ENCODE measurements at regions not wholly inside any gene's neighbourhood (a gene's known extent, or its start where the extent isn't known, plus 50 kb on each side); places are given as distances from the start of the nearest gene placed in this dataset.

DNA sequence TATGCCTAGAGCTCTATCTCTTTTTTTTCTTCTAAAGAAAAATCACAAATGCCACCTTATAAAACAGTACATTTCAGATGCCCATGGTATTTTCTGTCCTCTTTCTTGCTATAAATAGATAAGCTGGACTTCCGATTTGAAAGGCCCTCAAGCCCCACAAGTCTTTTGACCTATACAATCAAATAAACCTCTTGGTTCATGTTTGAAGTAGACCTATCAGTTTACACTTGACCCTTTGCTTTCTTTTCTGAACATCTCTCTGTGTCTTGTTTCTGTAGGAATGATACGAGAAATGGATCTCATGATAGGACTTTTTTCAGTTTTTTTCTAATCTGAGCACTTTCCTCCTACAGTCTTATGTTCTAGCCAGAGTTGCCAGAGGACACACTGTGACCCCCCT is 327.2 kb downstream of the SOX9 start:
- Histone ChIP-seq H3K27ac (no peak overlapping the region), H3K4me1 (no peaks in the 10 kb centered on the region), H3K27me3 (no peaks in the 10 kb centered on the region), H3K4me3 (no peak overlapping the region), H3K9me3 (no peaks in the 10 kb centered on the region), H3K36me3 (ENCODE audit: low read depth, missing control alignments) (no peaks in the 10 kb centered on the region)
- WGBS, 2 donors = 75 to 80% methylated on average over 2 of the region's 2 CpGs
- no peak for TF ChIP-seq POLR2A (IDR thresholded peaks at IDR 0.05)
- TF ChIP-seq, protein P1, sequence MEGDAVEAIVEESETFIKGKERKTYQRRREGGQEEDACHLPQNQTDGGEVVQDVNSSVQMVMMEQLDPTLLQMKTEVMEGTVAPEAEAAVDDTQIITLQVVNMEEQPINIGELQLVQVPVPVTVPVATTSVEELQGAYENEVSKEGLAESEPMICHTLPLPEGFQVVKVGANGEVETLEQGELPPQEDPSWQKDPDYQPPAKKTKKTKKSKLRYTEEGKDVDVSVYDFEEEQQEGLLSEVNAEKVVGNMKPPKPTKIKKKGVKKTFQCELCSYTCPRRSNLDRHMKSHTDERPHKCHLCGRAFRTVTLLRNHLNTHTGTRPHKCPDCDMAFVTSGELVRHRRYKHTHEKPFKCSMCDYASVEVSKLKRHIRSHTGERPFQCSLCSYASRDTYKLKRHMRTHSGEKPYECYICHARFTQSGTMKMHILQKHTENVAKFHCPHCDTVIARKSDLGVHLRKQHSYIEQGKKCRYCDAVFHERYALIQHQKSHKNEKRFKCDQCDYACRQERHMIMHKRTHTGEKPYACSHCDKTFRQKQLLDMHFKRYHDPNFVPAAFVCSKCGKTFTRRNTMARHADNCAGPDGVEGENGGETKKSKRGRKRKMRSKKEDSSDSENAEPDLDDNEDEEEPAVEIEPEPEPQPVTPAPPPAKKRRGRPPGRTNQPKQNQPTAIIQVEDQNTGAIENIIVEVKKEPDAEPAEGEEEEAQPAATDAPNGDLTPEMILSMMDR (IDR thresholded peaks at IDR 0.05) = no peak
- DNase-seq = no peak
- intact Hi-C loops (cut with DNase I; ENCODE audit: low total_unique reads) = no loop called here

DNA sequence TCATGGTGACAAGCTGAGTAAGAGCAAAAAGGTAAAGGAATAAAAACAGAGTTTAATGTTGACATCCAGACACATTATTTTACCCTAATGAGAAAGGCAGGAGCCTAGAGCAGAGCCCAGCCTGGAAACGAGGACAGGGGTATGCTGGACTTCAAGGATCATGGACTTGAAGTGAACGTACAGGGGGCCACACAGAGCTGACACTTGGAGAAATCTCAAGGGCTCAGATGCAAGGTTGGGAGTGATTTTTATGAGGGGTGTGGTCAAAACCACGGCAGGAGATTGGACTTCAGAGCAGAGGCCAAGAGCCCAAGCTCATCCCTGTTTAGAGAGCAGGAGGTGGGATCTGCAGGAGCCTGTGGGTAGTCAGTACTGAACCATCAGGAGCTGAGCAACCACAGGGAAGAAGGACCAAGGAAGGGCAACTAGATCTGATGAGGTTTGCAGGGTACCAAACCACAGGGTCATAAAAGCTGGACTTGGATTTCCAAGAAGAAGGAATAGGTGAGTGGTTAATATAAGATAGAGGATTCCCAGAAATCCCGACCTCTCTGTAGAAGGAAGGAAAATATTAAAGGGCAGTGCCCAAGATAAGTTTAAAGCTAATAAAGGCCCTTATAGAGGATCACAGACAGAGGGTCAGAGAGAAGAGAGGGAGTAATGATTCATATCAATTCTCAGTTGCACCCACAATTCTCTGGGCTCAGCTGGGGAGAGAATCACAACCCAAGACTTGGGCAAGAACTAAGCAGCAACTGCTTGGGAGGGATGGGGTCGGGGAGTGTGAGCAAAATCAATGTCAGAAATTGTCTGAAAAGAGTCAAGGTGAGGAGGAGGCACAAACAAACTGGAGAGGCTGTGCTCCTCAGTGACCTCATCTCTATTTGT is 331.7 kb downstream of the SOX9 start:
- H3K36me3 ChIP-seq (ENCODE audit: low read depth, missing control alignments) = no peaks in the 10 kb centered on the region
- no peak for DNase-seq
- intact Hi-C loops (cut with DNase I; ENCODE audit: low total_unique reads) = no loop called here
- H3K4me1 ChIP-seq = no peaks in the 10 kb centered on the region
- TF ChIP-seq, protein P1 (IDR thresholded peaks at IDR 0.05) = no peak
- TF ChIP-seq POLR2A (IDR thresholded peaks at IDR 0.05) = no peak
- H3K27me3 ChIP-seq = no peaks in the 10 kb centered on the region
- WGBS, 2 donors = 72 to 73% methylated on average over 5 of the region's 5 CpGs
- H3K27ac ChIP-seq = no peak overlapping the region
- H3K4me3 ChIP-seq = no peak overlapping the region
- H3K9me3 ChIP-seq = no peaks in the 10 kb centered on the region

DNA sequence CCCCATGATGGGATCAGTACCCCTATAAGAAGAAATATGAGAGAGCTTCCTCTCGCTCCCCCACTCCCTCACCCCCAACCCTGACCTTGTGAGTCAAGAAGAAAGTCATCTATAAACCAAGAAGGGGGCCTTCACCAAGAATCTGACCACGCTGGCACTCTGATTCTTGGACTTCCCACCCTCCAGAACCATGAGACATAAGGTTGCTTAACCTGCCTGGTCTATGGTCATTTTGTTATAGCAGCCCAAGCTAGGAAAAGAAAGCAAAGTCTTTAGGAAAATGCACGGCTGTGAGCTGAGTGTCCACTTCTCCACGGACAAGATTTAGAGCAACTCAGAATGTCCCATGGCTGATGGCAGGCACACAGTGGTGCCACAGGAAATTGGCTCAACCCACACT is 333.5 kb downstream of the SOX9 start:
- H3K27ac ChIP-seq = no peak overlapping the region
- no peaks in the 10 kb centered on the region for H3K27me3 ChIP-seq
- H3K4me1 ChIP-seq = no peaks in the 10 kb centered on the region
- WGBS, 2 donors = 91 to 92% methylated on average over 3 to 4 of the region's 4 CpGs
- H3K9me3 ChIP-seq = no peaks in the 10 kb centered on the region
- H3K4me3 ChIP-seq = no peak overlapping the region
- TF ChIP-seq, protein P1 (IDR thresholded peaks at IDR 0.05) = no peak
- no peak for TF ChIP-seq POLR2A (IDR thresholded peaks at IDR 0.05)
- DNase-seq = no peak
- H3K36me3 ChIP-seq (ENCODE audit: low read depth, missing control alignments) = no peaks in the 10 kb centered on the region
- intact Hi-C loops (cut with DNase I; ENCODE audit: low total_unique reads) = no loop called here

DNA sequence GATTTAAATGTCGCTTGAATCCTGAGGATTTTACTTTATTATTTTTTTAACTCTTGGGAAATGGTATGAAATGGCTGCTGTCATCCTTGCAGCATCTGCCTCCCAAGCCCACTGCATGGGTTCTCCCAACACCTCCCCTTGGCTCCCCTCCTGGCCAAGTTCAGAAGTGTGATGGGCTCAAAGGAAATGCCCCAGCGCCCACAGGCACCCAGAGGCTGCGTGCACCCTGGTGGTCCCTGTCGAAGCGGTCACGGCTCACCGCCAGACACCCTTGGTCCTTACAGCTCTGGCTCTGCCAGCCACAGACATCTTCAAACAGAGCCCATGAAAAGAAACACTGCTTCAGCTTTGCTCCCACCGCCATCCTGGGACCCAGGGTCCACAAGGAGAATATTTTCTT is 334.7 kb downstream of the SOX9 start:
- no peak for TF ChIP-seq POLR2A (IDR thresholded peaks at IDR 0.05)
- TF ChIP-seq, protein P1 (IDR thresholded peaks at IDR 0.05) = no peak
- Histone ChIP-seq H3K4me3 (no peak overlapping the region), H3K36me3 (ENCODE audit: low read depth, missing control alignments) (no peaks in the 10 kb centered on the region), H3K27ac (no peak overlapping the region), H3K9me3 (no peaks in the 10 kb centered on the region), H3K27me3 (no peaks in the 10 kb centered on the region), H3K4me1 (no peaks in the 10 kb centered on the region)
- WGBS, 2 donors = 91 to 97% methylated on average over 8 of the region's 8 CpGs
- DNase-seq = no peak
- intact Hi-C loops (cut with DNase I; ENCODE audit: low total_unique reads) = no loop called here

DNA sequence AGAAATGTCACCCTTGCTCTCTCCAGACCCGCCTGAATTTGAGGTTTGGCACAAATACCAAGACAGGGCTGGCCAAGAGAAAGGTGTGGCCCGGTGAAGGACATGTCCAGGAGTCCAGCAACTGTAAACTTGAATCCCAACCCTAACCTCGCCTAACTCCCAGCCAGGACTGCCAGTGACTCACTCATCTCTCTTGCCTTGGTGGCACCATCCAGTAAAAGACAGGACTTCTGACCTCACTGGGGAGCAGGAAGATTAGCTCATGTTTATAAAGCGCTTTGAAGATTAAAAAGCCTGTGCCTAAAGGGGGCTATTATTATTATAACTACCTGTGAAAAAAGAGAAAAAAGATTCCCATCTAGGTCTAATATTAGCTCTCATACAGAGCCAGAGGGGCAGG is 335.3 kb downstream of the SOX9 start:
- Histone ChIP-seq H3K27ac (no peak overlapping the region), H3K9me3 (no peaks in the 10 kb centered on the region), H3K36me3 (ENCODE audit: low read depth, missing control alignments) (no peaks in the 10 kb centered on the region), H3K4me3 (no peak overlapping the region), H3K27me3 (no peaks in the 10 kb centered on the region), H3K4me1 (no peaks in the 10 kb centered on the region)
- 76 to 85% methylated on average over 4 of the region's 4 CpGs for WGBS, 2 donors
- no peak for TF ChIP-seq POLR2A (IDR thresholded peaks at IDR 0.05)
- intact Hi-C loops (cut with DNase I; ENCODE audit: low total_unique reads) = no loop called here
- DNase-seq = no peak

Measured in testis (tissue), 2 donors.